Fibroblast of villous mesenchyme (primary cell): ENCODE measurements at regions not wholly inside any gene's neighbourhood (a gene's known extent, or its start where the extent isn't known, plus 50 kb on each side); places are given as distances from the start of the nearest gene placed in this dataset.

Experiments
- DNase-seq: peaks from one replicate; pipeline ENCODE4 v3.0.0-alpha.2; 2010; ENCODE audit warnings: low read depth
- H3K4me3 ChIP-seq: 2 replicates; pipeline ENCODE4 v1.5.1; 2011; ENCODE audit warnings: low read depth, mild to moderate bottlenecking, low read length
- TF ChIP-seq, protein P1 (sequence below): IDR thresholded peaks from 2 replicates; pipeline ENCODE4 v1.5.1; 2012; ENCODE audit warnings: low read depth, mild to moderate bottlenecking, low read length; ENCODE audit not compliant: insufficient read depth

DNA sequence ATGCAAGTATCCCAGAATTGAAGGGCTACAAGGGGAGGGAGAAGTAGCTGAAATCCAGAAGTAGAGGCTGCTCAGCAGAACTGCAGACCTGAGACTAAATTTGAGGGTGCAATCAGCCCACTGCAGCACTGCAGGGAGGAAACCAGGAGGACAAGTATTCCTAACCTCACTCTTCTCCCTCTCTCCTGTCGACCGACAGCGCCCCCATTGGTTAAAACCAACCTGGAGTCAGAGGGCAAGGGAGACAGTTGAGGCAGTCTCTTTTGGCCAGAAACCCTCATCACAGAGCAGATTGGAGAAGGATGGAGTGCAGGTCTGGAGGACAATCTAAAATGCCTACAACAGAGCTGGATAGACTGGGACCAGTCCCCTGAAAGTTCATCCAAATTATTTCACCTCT, 768.9 kb upstream of the KLHL29 start:
- TF ChIP-seq, protein P1, sequence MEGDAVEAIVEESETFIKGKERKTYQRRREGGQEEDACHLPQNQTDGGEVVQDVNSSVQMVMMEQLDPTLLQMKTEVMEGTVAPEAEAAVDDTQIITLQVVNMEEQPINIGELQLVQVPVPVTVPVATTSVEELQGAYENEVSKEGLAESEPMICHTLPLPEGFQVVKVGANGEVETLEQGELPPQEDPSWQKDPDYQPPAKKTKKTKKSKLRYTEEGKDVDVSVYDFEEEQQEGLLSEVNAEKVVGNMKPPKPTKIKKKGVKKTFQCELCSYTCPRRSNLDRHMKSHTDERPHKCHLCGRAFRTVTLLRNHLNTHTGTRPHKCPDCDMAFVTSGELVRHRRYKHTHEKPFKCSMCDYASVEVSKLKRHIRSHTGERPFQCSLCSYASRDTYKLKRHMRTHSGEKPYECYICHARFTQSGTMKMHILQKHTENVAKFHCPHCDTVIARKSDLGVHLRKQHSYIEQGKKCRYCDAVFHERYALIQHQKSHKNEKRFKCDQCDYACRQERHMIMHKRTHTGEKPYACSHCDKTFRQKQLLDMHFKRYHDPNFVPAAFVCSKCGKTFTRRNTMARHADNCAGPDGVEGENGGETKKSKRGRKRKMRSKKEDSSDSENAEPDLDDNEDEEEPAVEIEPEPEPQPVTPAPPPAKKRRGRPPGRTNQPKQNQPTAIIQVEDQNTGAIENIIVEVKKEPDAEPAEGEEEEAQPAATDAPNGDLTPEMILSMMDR = no peak
- H3K4me3 ChIP-seq = no peak overlapping the region
- DNase-seq = no peak

DNA sequence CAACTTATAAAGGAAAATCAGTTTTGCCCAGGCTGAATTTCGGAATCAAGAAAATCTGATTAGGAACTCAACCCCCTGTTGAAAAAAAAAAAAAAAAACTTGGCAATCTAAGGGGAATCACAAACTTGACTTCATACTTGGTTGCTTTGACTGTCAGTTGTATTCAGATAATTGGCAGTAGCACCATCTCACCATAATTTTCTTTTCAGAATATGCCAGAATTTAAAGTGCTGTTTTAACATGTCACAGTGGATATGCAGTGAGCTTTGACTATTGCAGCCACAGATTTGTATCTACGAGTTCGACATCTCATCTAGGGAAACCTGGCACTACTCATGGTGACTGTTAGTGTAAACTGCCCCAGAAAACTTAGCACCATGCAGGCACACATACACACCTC, 761.4 kb upstream of the KLHL29 start:
- H3K4me3 ChIP-seq = no peak overlapping the region
- TF ChIP-seq, protein P1 = no peak
- DNase-seq = no peak

DNA sequence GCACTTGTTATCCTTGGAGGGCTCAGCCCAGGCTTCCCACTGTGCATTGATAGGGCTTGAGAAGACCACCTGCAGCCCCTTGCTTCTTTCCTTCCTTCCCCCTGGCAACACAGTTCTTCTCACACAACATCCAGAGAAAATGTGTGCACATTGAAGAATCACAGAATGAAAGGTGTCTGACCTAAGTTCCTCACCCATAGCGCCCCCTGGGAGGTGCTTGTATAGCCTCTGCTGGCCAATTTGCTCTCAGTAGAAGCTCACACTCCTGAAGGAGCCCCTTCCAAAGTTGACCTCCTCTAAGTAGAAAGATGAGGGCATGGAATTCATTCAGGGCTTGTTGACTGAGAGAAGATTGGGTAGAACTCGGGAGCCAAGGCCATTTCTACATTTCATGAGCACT, 758.4 kb upstream of the KLHL29 start:
- no peak overlapping the region for H3K4me3 ChIP-seq
- DNase-seq = no peak
- TF ChIP-seq, protein P1 = no peak

DNA sequence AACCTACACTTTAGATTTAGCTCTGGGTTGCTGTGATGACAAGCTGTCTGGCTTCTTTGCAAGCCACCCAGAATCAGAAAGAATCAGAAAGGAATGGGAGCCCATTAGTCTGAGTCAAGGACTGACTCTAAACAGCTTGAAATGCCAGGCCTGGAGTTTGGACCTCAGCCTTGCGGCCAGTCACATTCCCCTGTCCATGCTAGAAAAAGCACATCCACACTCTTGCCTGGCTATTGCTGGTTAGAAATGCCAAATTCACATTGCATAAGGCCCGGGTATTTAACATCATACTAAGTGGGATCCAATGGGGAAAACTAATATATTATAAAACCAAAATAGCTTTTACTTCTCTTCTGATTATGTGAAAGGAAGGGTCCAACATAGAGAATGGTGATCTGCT, 756.8 kb upstream of the KLHL29 start:
- no peak overlapping the region for H3K4me3 ChIP-seq
- TF ChIP-seq, protein P1 = no peak
- DNase-seq = no peak

DNA sequence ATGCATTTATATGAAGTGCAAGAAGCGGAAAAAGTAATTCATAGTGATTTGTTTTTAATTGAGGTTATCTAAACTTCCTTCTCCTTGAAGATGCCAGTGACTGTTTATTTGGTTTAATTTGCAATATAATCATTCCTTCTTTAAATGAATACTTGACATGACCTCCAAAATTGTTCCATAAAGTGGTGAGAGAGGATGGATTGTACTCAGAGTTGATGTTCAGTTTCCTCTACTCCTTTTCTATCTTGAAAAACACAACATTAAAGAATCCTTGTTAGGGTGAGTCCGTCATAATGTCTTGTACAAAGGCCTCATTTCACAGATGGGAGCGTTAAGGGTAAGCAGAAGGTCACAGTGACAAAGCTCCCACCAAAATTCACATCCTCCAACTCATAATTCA, 756.1 kb upstream of the KLHL29 start:
- DNase-seq = no peak
- H3K4me3 ChIP-seq = no peak overlapping the region
- TF ChIP-seq, protein P1 = no peak

DNA sequence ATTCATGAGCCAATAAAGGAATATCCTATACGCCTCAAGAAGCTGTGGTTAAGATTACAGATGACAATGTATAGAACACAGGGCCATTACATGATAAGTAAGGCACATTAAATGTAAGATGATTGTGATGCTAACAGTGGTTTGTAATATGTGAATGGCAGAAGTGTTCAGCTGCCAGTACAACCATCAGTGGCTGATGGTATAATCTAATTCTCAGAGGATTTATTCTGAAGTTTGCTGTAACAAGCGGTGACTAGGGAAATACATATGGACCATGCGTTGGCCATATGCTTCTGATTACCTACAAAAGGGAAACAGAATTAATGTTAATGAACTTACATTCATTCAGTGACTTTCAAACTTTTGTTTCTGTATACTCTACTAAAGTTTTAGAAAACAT, 750.8 kb upstream of the KLHL29 start:
- TF ChIP-seq, protein P1 = no peak
- DNase-seq = no peak
- H3K4me3 ChIP-seq = no peak overlapping the region

DNA sequence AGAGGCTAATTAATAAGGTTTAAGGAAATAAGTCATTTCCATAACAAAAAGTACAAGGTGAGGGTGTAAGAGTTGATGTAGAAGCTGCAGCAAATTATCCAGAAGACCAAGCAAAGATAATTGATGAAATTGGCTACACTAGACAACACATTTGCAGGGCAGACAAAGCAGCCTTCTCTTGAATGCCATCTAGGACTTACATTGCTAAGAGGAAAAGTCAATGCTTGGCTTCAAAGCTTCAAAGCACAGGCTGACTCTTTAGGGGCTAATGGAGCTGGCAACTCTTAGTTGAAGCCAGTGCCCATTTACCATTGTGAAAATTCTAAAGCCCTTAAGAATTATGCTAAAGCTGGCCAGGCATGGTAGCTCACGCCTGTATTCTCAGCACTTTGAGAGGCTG, 728.6 kb upstream of the KLHL29 start:
- no peak for DNase-seq
- no peak overlapping the region for H3K4me3 ChIP-seq
- TF ChIP-seq, protein P1 = no peak
